Activated T-helper 17 cell treated with anti-CD3 and anti-CD28 coated beads, Interleukin-2, amount 50 U/mL, for 72 hours (primary cell): ENCODE measurements at regions not wholly inside any gene's neighbourhood (a gene's known extent, or its start where the extent isn't known, plus 50 kb on each side); places are given as distances from the start of the nearest gene placed in this dataset.

Experiments used
- ATAC-seq: fragments of 150-1000 bp; cut with Tn5 transposase; replicated peaks from 2 replicates; pipeline ENCODE4 v1.10.0; 2021; ENCODE audit warnings: mild to moderate bottlenecking, moderate library complexity
- H3K27ac Mint-ChIP-seq: one replicate; pipeline ENCODE4 v1.8.0; 2022; ENCODE audit warnings: mixed read lengths
- H3K27me3 Mint-ChIP-seq: one replicate; pipeline ENCODE4 v1.8.0; 2022; ENCODE audit warnings: mixed read lengths
- H3K36me3 Mint-ChIP-seq: one replicate; pipeline ENCODE4 v1.8.0; 2022; ENCODE audit warnings: low read depth, mild to moderate bottlenecking, mixed read lengths
- H3K4me1 Mint-ChIP-seq: one replicate; pipeline ENCODE4 v1.8.0; 2022; ENCODE audit warnings: mixed read lengths
- H3K4me3 Mint-ChIP-seq: one replicate; pipeline ENCODE4 v1.8.0; 2022; ENCODE audit warnings: mild to moderate bottlenecking, mixed read lengths
- H3K9me3 Mint-ChIP-seq: one replicate; pipeline ENCODE4 v1.8.0; 2022; ENCODE audit warnings: mixed read lengths

- H3K27me3 Mint-ChIP-seq, result no peaks in the 10 kb centered on the region
- no peaks in the 10 kb centered on the region for H3K36me3 Mint-ChIP-seq
- no peaks in the 10 kb centered on the region for H3K4me1 Mint-ChIP-seq
- H3K4me3 Mint-ChIP-seq, result no peak overlapping the region
- no peak overlapping the region for H3K27ac Mint-ChIP-seq
- ATAC-seq, result no peak
- H3K9me3 Mint-ChIP-seq, result peaks cover 4% of the 10 kb centered on the region
Observed at GRCh38 chr4:11139871-11140270, 288.8 kb downstream of the HS3ST1 start.

GRCh38 chr4:11138964-11139363, 289.7 kb downstream of the HS3ST1 start:
- Mint-ChIP-seq H3K36me3 (no peaks in the 10 kb centered on the region), H3K4me3 (no peak overlapping the region), H3K9me3 (peaks cover 4% of the 10 kb centered on the region)

GRCh38 chr4:11134705-11135104, 294.0 kb downstream of the HS3ST1 start:
- no peak for ATAC-seq
- Mint-ChIP-seq H3K9me3 (peaks cover 8% of the 10 kb centered on the region), H3K36me3 (no peaks in the 10 kb centered on the region), H3K27ac (no peak overlapping the region), H3K4me1 (no peaks in the 10 kb centered on the region), H3K27me3 (no peaks in the 10 kb centered on the region), H3K4me3 (no peak overlapping the region)

More at GRCh38 chr4:11138964-11139363, 289.7 kb downstream of the HS3ST1 start:
- H3K4me1 Mint-ChIP-seq, result no peaks in the 10 kb centered on the region
- no peak overlapping the region for H3K27ac Mint-ChIP-seq
- H3K27me3 Mint-ChIP-seq, result no peaks in the 10 kb centered on the region
- no peak for ATAC-seq

- no peak for ATAC-seq
- Mint-ChIP-seq H3K27ac (no peak overlapping the region), H3K4me1 (no peaks in the 10 kb centered on the region), H3K27me3 (no peaks in the 10 kb centered on the region), H3K36me3 (no peaks in the 10 kb centered on the region), H3K9me3 (peaks cover 8% of the 10 kb centered on the region), H3K4me3 (no peak overlapping the region)
Observed at GRCh38 chr4:11133868-11134267, 294.8 kb downstream of the HS3ST1 start.

- no peaks in the 10 kb centered on the region for H3K36me3 Mint-ChIP-seq
- no peaks in the 10 kb centered on the region for H3K27me3 Mint-ChIP-seq
- ATAC-seq, result no peak
- no peaks in the 10 kb centered on the region for H3K4me1 Mint-ChIP-seq
- peaks cover 8% of the 10 kb centered on the region for H3K9me3 Mint-ChIP-seq
- H3K27ac Mint-ChIP-seq, result no peak overlapping the region
- H3K4me3 Mint-ChIP-seq, result no peak overlapping the region
Observed at GRCh38 chr4:11132478-11132877, 296.2 kb downstream of the HS3ST1 start.

- H3K27me3 Mint-ChIP-seq, result peaks cover 2% of the 10 kb centered on the region
- no peaks in the 10 kb centered on the region for H3K36me3 Mint-ChIP-seq
- no peaks in the 10 kb centered on the region for H3K4me1 Mint-ChIP-seq
- ATAC-seq, result no peak
- H3K9me3 Mint-ChIP-seq, result peaks cover 8% of the 10 kb centered on the region
- H3K27ac Mint-ChIP-seq, result no peak overlapping the region
- no peak overlapping the region for H3K4me3 Mint-ChIP-seq
Observed at GRCh38 chr4:11131491-11131890, 297.2 kb downstream of the HS3ST1 start.

DNA sequence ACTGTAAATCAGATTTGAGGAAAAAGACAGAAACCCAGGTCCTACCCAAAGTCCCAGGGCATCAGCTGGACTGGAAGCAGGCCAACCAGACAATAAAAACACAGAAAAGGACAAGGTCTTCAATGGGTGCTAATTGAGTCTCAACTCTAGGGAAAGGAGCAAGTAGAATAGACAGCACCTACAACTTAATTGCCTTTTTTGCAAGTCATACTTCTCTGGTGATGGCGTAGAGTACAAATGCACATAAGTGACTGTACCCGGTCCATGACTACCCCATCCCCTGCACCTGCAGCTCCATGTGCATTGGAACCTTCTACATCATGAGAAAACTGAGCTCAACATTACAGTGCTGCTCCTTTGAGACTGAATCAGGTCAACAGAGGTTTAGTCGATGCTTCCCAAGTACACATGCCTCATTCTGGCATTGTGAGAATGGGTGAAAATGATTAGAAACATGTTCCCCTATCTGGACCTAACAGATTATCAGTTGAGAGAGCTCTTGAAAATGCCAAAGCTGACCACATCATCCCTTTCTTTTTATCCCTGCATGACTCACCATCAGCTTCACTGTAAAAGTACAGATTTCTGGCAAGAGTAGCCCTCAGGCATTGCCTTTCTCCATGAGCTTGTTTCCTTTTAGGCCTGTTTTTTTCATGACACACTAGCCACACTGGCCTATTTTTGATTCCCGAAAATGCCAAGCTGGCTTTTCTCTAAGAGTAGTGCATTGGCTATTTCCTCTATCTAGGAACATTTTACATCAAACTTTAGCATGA, 298.3 kb downstream of the HS3ST1 start:
- Mint-ChIP-seq H3K36me3 (no peaks in the 10 kb centered on the region), H3K27ac (no peak overlapping the region), H3K4me3 (no peak overlapping the region), H3K4me1 (no peaks in the 10 kb centered on the region), H3K27me3 (peaks cover 6% of the 10 kb centered on the region), H3K9me3 (peaks cover 8% of the 10 kb centered on the region)
- no peak for ATAC-seq

DNA sequence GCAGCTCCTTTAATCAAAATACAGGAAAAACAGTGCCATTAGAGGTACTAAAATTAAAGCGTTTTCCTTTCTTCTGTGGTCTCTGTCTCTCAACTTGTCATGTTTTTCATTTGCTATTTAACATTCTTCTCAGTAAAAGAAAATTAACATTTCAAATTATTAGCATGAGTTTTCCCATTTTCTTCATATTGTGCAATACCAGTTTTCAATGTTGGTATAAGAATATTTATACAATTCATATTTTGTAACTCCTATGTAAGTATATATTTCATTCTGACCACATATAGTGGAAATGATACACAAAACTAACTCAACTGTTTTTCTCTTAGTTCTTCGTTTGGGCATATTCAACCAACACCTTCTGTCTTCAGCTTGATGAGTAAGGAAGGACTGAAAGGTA, 308.3 kb downstream of the HS3ST1 start:
- Mint-ChIP-seq H3K4me3 (no peak overlapping the region), H3K27me3 (no peaks in the 10 kb centered on the region), H3K9me3 (peaks cover 4% of the 10 kb centered on the region), H3K4me1 (no peaks in the 10 kb centered on the region), H3K36me3 (no peaks in the 10 kb centered on the region), H3K27ac (no peak overlapping the region)
- no peak for ATAC-seq

DNA sequence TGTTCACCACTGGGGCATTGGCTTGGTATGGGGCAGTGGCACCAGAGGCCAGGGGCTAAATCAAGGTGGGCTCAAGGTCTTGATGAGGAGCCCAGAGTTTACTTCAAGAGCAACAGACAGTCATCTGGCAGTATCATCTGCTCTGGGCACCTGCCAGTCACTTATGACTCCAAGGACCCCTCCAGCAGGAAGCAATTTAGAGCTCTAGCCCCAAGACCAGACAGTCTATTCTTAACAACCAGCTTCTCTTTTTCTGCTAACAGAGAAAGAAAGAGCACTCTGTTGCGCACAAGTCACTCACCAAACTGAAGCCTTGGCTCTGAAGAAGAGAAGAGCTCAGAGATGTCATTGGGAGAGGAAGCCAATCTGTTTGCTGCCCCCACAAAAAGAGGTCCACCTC, 309.2 kb downstream of the HS3ST1 start:
- ATAC-seq, result no peak
- no peak overlapping the region for H3K4me3 Mint-ChIP-seq
- H3K4me1 Mint-ChIP-seq, result no peaks in the 10 kb centered on the region
- no peak overlapping the region for H3K27ac Mint-ChIP-seq
- no peaks in the 10 kb centered on the region for H3K27me3 Mint-ChIP-seq
- H3K9me3 Mint-ChIP-seq, result peaks cover 4% of the 10 kb centered on the region
- no peaks in the 10 kb centered on the region for H3K36me3 Mint-ChIP-seq

DNA sequence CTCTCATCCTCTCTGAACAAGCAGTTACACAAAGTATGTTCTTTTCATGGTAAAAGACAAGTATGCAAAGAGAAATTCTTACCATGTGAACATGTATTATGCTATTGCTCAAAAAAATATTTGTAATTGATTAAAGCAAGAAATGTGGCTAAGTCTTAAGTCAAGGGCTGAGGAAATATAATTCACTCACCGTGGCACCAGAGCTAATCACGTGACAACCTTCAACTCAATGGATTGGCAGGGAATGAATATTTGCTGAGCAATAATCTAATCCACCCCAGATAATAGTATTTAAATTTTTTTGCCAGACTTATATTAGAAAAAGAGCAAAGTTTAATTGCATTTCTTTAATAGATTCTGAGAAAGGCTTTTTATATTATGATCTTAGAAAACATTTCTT, 310.2 kb downstream of the HS3ST1 start:
- H3K27ac Mint-ChIP-seq, result no peak overlapping the region
- H3K4me3 Mint-ChIP-seq, result no peak overlapping the region
- H3K27me3 Mint-ChIP-seq, result no peaks in the 10 kb centered on the region
- no peak for ATAC-seq
- H3K36me3 Mint-ChIP-seq, result no peaks in the 10 kb centered on the region
- H3K4me1 Mint-ChIP-seq, result no peaks in the 10 kb centered on the region
- H3K9me3 Mint-ChIP-seq, result peaks cover 4% of the 10 kb centered on the region

DNA sequence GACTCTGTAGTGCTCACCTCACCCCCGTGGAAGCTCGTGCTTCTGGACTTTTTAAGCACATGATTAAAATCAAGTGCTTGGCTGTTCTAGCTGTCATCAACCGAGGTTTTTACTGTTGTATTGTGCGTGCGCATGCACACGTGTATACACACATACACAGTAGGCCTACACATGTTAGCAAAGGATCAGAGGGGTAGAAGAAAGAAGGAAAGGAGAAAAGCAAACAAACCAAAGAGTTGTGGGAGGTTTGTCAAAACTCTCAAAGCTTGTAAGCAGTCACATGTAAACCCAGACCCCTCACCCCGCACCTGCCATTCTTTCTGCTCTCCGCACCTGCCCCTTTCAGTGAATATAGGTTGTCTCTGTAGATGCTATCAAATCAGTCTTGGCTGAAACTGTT, 311.8 kb downstream of the HS3ST1 start:
- Mint-ChIP-seq H3K27me3 (no peaks in the 10 kb centered on the region), H3K27ac (no peak overlapping the region), H3K4me1 (no peaks in the 10 kb centered on the region), H3K36me3 (no peaks in the 10 kb centered on the region), H3K4me3 (no peak overlapping the region), H3K9me3 (peaks cover 4% of the 10 kb centered on the region)
- no peak for ATAC-seq

- H3K9me3 Mint-ChIP-seq, result peaks cover 8% of the 10 kb centered on the region
- no peaks in the 10 kb centered on the region for H3K27me3 Mint-ChIP-seq
- no peaks in the 10 kb centered on the region for H3K36me3 Mint-ChIP-seq
- no peak overlapping the region for H3K4me3 Mint-ChIP-seq
- H3K27ac Mint-ChIP-seq, result no peak overlapping the region
- ATAC-seq, result no peak
- H3K4me1 Mint-ChIP-seq, result no peaks in the 10 kb centered on the region
Observed at GRCh38 chr4:11111876-11112275, 316.8 kb downstream of the HS3ST1 start.

- no peaks in the 10 kb centered on the region for H3K4me1 Mint-ChIP-seq
- no peak overlapping the region for H3K27ac Mint-ChIP-seq
- no peaks in the 10 kb centered on the region for H3K27me3 Mint-ChIP-seq
- H3K36me3 Mint-ChIP-seq, result no peaks in the 10 kb centered on the region
- no peak for ATAC-seq
- H3K4me3 Mint-ChIP-seq, result no peak overlapping the region
- peaks cover 8% of the 10 kb centered on the region for H3K9me3 Mint-ChIP-seq
Observed at GRCh38 chr4:11111370-11111769, 317.3 kb downstream of the HS3ST1 start.

DNA sequence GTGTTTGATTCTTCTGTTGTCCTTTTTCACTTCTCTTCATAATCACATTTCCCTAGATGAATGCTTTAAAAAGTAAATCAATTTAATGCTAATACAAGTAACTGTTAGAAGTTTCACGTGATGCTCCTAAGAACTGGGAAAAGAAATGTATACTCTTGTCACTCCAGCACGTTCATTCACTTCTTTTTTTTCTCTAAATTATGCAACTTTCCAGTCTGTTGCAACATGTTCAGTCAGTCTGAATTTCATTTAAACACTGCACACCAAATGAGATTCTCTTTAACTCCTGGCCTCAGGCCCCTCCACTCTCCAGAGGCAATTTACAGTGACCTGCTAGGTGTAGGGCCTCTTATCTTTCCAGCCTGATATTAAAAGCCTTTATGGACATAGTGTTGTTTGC, 321.9 kb downstream of the HS3ST1 start:
- no peak for ATAC-seq
- no peaks in the 10 kb centered on the region for H3K36me3 Mint-ChIP-seq
- no peak overlapping the region for H3K27ac Mint-ChIP-seq
- H3K4me3 Mint-ChIP-seq, result no peak overlapping the region
- no peaks in the 10 kb centered on the region for H3K4me1 Mint-ChIP-seq
- no peaks in the 10 kb centered on the region for H3K27me3 Mint-ChIP-seq
- H3K9me3 Mint-ChIP-seq, result peaks cover 8% of the 10 kb centered on the region

DNA sequence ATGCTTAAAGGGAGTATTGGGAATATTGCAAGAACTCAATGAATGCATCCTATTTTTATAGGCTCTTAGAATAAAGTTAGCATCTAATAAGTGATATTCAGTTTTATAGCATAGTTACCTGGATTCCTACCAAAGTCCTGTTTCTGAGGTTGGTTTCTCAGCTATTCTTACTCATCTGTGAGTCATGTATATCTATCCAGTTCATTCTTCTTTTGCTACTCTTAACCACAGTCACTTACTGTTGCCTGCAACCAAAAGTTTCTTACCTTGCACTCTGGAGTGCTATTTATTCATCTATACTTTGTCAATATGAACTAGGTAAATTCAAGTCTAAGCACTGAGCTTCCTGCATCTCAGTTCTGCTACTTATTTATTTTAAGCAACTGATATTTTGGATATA, 322.5 kb downstream of the HS3ST1 start:
- Mint-ChIP-seq H3K27me3 (no peaks in the 10 kb centered on the region), H3K4me3 (no peak overlapping the region), H3K36me3 (no peaks in the 10 kb centered on the region), H3K4me1 (no peaks in the 10 kb centered on the region), H3K27ac (no peak overlapping the region), H3K9me3 (peaks cover 8% of the 10 kb centered on the region)
- ATAC-seq, result peak; percentile 39

GRCh38 chr4:11105715-11106114, 323.0 kb downstream of the HS3ST1 start:
- H3K36me3 Mint-ChIP-seq, result no peaks in the 10 kb centered on the region
- no peak for ATAC-seq

More at GRCh38 chr4:11105715-11106114, 323.0 kb downstream of the HS3ST1 start:
- Mint-ChIP-seq H3K27ac (no peak overlapping the region), H3K4me1 (no peaks in the 10 kb centered on the region), H3K9me3 (peaks cover 8% of the 10 kb centered on the region), H3K27me3 (no peaks in the 10 kb centered on the region), H3K4me3 (no peak overlapping the region)
